Ishikawa (cell line): ENCODE measurements at regions not wholly inside any gene's neighbourhood (a gene's known extent, or its start where the extent isn't known, plus 50 kb on each side); places are given as distances from the start of the nearest gene placed in this dataset.

ENCODE experiments used
- EP300 ChIP-seq: IDR thresholded peaks from 2 replicates; pipeline ENCODE4 v1.6.1; 2012; ENCODE audit warnings: borderline replicate concordance
- FOXM1 ChIP-seq: IDR thresholded peaks from 2 replicates; pipeline ENCODE4 v1.6.1; 2012; ENCODE audit warnings: low read depth, borderline replicate concordance
- RAD21 ChIP-seq: IDR thresholded peaks from 2 replicates; pipeline ENCODE4 v1.6.1; 2012; ENCODE audit warnings: low read depth
- REST ChIP-seq: IDR thresholded peaks from 2 replicates; pipeline ENCODE4 v1.6.1; 2012; ENCODE audit warnings: low read depth, mild to moderate bottlenecking
- TEAD4 ChIP-seq: IDR thresholded peaks from 2 replicates; pipeline ENCODE4 v1.6.1; 2012
- YY1 ChIP-seq: IDR thresholded peaks from 2 replicates; pipeline ENCODE4 v1.6.1; 2012; ENCODE audit warnings: low read depth
- TF ChIP-seq, protein P1 (sequence below): IDR thresholded peaks from 2 replicates; pipeline ENCODE4 v1.6.1; 2012

DNA sequence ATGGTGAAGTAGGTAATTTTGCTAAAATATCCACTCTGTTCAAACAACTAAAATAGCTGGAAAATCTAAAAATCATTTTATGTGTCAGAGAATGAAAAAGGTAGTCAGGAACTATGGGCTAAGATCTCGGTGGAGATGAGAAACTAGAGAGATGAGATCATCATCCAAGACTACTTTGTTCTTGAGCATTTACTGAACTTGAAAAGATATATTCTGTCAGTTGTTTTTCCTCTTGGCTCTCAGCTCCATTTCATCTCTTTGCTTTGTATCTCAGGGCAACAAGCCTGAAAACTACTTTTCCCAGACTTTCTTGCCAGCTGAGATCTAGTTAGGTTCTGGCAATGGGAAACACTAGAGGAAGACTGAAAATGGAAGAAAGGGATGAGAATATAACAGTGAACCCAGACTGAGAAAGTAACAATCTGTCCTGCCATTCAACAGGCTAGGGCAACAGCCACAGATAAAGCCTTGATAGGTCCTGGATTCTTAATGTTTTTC, 346.2 kb upstream of the MEX3C start:
- no peak for TF ChIP-seq REST
- no peak for TF ChIP-seq EP300
- TF ChIP-seq TEAD4 = no peak
- TF ChIP-seq, protein P1, sequence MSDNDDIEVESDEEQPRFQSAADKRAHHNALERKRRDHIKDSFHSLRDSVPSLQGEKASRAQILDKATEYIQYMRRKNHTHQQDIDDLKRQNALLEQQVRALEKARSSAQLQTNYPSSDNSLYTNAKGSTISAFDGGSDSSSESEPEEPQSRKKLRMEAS = no peak
- no peak for TF ChIP-seq YY1
- TF ChIP-seq FOXM1 = no peak
- TF ChIP-seq RAD21 = no peak
